ENCODE measurements at regions not wholly inside any gene's neighbourhood (a gene's known extent, or its start where the extent isn't known, plus 50 kb on each side); places are given as distances from the start of the nearest gene placed in this dataset.

GRCh38 chr3:72386327-72387000, 461.8 kb downstream of the SHQ1 start:
- TF ChIP-seq JUNB (IDR thresholded peaks at IDR 0.05; ENCODE audit: unreplicated experiment) (no peak), EZH2phosphoT487 (IDR thresholded peaks at IDR 0.05; ENCODE audit: unreplicated experiment) (no peak), REST (IDR thresholded peaks at IDR 0.05; ENCODE audit: unreplicated experiment) (no peak), ZNF462 (CRISPR knock-in tag; IDR thresholded peaks at IDR 0.05) (no peak), ETS1 (IDR thresholded peaks at IDR 0.05) (no peak), ZNF331 (CRISPR knock-in tag; IDR thresholded peaks at IDR 0.05; ENCODE audit: low read depth) (no peak), CREB1 (CRISPR knock-in tag; IDR thresholded peaks at IDR 0.05; ENCODE audit: low read depth) (no peak), ZNF114 (CRISPR knock-in tag; IDR thresholded peaks at IDR 0.05) (no peak), NANOG (IDR thresholded peaks at IDR 0.05; ENCODE audit: borderline replicate concordance) (no peak), CTCF (conservative IDR thresholded peaks at IDR 0.05; ENCODE audit: low read depth in 2 of 2) (no peak), POLR2AphosphoS5 (IDR thresholded peaks at IDR 0.05; ENCODE audit: low read depth) (no peak), STAT1 (IDR thresholded peaks at IDR 0.05; ENCODE audit: unreplicated experiment) (no peak), EZH2 (IDR thresholded peaks at IDR 0.05; ENCODE audit: low read depth, unreplicated experiment) (no peak)
- peaks cover 51% of the 10 kb centered on the region for H4K20me1 ChIP-seq (replicated peaks; ENCODE audit: insufficient read depth)

More at GRCh38 chr3:72386327-72387000, 461.8 kb downstream of the SHQ1 start:
- Mint-ChIP-seq H3K4me1 (peaks cover 74% of the 10 kb centered on the region), H3K36me3 (ENCODE audit: low read depth) (no peaks in the 10 kb centered on the region), H3K27me3 (ENCODE audit: insufficient read depth, low read depth, poor library complexity) (no peaks in the 10 kb centered on the region), H3K4me3 (peak overlapping the region; percentile 29; the same call in 2 of the 3 replicates), H3K27ac (no peak overlapping the region; the same call in 1 of the 2 replicates), H3K9me3 (no peaks in the 10 kb centered on the region)
- DNase-seq (ENCODE audit: low spot score) (peak; percentile 41), ATAC-seq (no peak; the same call in 2 of the 3 replicates)
- H3K79me2 ChIP-seq (replicated peaks; ENCODE audit: insufficient read depth), result peaks cover 100% of the 10 kb centered on the region
- H3K4me1 ChIP-seq (ENCODE audit: insufficient read depth), result peaks cover 98% of the 10 kb centered on the region
- H3K4me2 ChIP-seq, result peak overlapping the region; percentile 70
- no peaks in the 10 kb centered on the region for H3K27me3 ChIP-seq (ENCODE audit: insufficient read depth)
- H3K9me2 ChIP-seq (ENCODE audit: insufficient read depth), result no peaks in the 10 kb centered on the region
- no peaks in the 10 kb centered on the region for H3F3A ChIP-seq (replicated peaks; ENCODE audit: low read depth)
- peak overlapping the region; percentile 16; the same call in 1 of the 2 replicates for H3K4me3 ChIP-seq
- H3K27ac ChIP-seq (ENCODE audit: low read depth), result no peak overlapping the region; the same call in 1 of the 2 replicates
- H3K36me3 ChIP-seq (ENCODE audit: insufficient read depth), result no peaks in the 10 kb centered on the region
- no peak overlapping the region for H2AFZ ChIP-seq
